ENCODE measurements at regions not wholly inside any gene's neighbourhood (a gene's known extent, or its start where the extent isn't known, plus 50 kb on each side); places are given as distances from the start of the nearest gene placed in this dataset.

GRCh38 chr2:83017366-83018090, 1441.6 kb downstream of the SUCLG1 start:
- Histone ChIP-seq H3K27ac (ENCODE audit: low read depth in 2 of 2, low read length in 2 of 2) (no peak overlapping the region), H3K4me3 (ENCODE audit: low read length in 3 of 3) (no peak overlapping the region), H3K27me3 (ENCODE audit: control insufficient read depth, insufficient read depth, low read length) (no peaks in the 10 kb centered on the region), H3K9ac (ENCODE audit: low read length in 3 of 3) (no peak overlapping the region), H3K9me3 (ENCODE audit: control insufficient read depth in 2 of 3, insufficient read depth in 1 of 3, low read length in 3 of 3) (no peaks in the 10 kb centered on the region), H3K36me3 (ENCODE audit: control insufficient read depth in 2 of 3, insufficient read depth in 3 of 3, low read length in 3 of 3) (no peaks in the 10 kb centered on the region), H3K4me1 (ENCODE audit: control insufficient read depth in 2 of 3, insufficient read depth in 2 of 3, low read depth in 1 of 3, low read length in 3 of 3) (no peaks in the 10 kb centered on the region)
- FAIRE-seq (no peak), DNase-seq (no peak)
- no peak for TF ChIP-seq CTCF (IDR thresholded peaks at IDR 0.05; ENCODE audit: borderline replicate concordance, extremely low read depth, insufficient read depth)
- intact Hi-C loops (cut with DNase I): no loop called here

GRCh38 chr2:83016343-83017110, 1442.6 kb downstream of the SUCLG1 start:
- H3K36me3 ChIP-seq (ENCODE audit: control insufficient read depth in 2 of 3, insufficient read depth in 3 of 3, low read length in 3 of 3): no peaks in the 10 kb centered on the region
- no peaks in the 10 kb centered on the region for H3K4me1 ChIP-seq (ENCODE audit: control insufficient read depth in 2 of 3, insufficient read depth in 2 of 3, low read depth in 1 of 3, low read length in 3 of 3)
- no peak overlapping the region for H3K27ac ChIP-seq (ENCODE audit: low read depth in 2 of 2, low read length in 2 of 2)
- intact Hi-C loops (cut with DNase I): no loop called here
- no peaks in the 10 kb centered on the region for H3K9me3 ChIP-seq (ENCODE audit: control insufficient read depth in 2 of 3, insufficient read depth in 1 of 3, low read length in 3 of 3)
- TF ChIP-seq CTCF (IDR thresholded peaks at IDR 0.05; ENCODE audit: borderline replicate concordance, extremely low read depth, insufficient read depth): no peak
- H3K4me3 ChIP-seq (ENCODE audit: low read length in 3 of 3): no peak overlapping the region
- no peak overlapping the region for H3K9ac ChIP-seq (ENCODE audit: low read length in 3 of 3)
- FAIRE-seq (no peak), DNase-seq (no peak)
- no peaks in the 10 kb centered on the region for H3K27me3 ChIP-seq (ENCODE audit: control insufficient read depth, insufficient read depth, low read length)

GRCh38 chr2:83015900-83016299, 1443.2 kb downstream of the SUCLG1 start:
- Histone ChIP-seq H3K9ac (ENCODE audit: low read length in 3 of 3) (no peak overlapping the region), H3K4me1 (ENCODE audit: control insufficient read depth in 2 of 3, insufficient read depth in 2 of 3, low read depth in 1 of 3, low read length in 3 of 3) (no peaks in the 10 kb centered on the region), H3K27ac (ENCODE audit: low read depth in 2 of 2, low read length in 2 of 2) (no peak overlapping the region), H3K9me3 (ENCODE audit: control insufficient read depth in 2 of 3, insufficient read depth in 1 of 3, low read length in 3 of 3) (no peaks in the 10 kb centered on the region), H3K4me3 (ENCODE audit: low read length in 3 of 3) (no peak overlapping the region), H3K36me3 (ENCODE audit: control insufficient read depth in 2 of 3, insufficient read depth in 3 of 3, low read length in 3 of 3) (no peaks in the 10 kb centered on the region), H3K27me3 (ENCODE audit: control insufficient read depth, insufficient read depth, low read length) (no peaks in the 10 kb centered on the region)
- TF ChIP-seq CTCF (IDR thresholded peaks at IDR 0.05; ENCODE audit: borderline replicate concordance, extremely low read depth, insufficient read depth): no peak
- DNase-seq (no peak), FAIRE-seq (no peak)
- intact Hi-C loops (cut with DNase I): no loop called here
